Ammon's horn (tissue), 1 donor: ENCODE measurements at regions not wholly inside any gene's neighbourhood (a gene's known extent, or its start where the extent isn't known, plus 50 kb on each side); places are given as distances from the start of the nearest gene placed in this dataset.

Experiments
- DNase-seq: peaks from one replicate; pipeline ENCODE4 v3.0.0-alpha.2; 2016; ENCODE audit warnings: low spot score

- no peak for DNase-seq
Observed at GRCh38 chrX:71000139-71000538, 68.0 kb downstream of the SNX12 start.

GRCh38 chrX:70998411-70999027 lies 67.6 kb upstream of the SLC7A3 start:
- DNase-seq = peak; percentile 72

GRCh38 chrX:70995338-70995737 lies 64.4 kb upstream of the SLC7A3 start:
- DNase-seq = no peak

- DNase-seq = no peak
Observed at GRCh38 chrX:70988425-70988824, 57.5 kb upstream of the SLC7A3 start.
